SK-N-SH (cell line): ENCODE measurements at regions not wholly inside any gene's neighbourhood (a gene's known extent, or its start where the extent isn't known, plus 50 kb on each side); places are given as distances from the start of the nearest gene placed in this dataset.

Experiments used
- CTCF ChIA-PET: fragments of 300-600, 350-600 bp; formaldehyde crosslinking; extraction: SDS; loops from one replicate; lab custom pipeline; 2021; lab: Yijun Ruan, JAX
- POLR2A ChIA-PET: fragments of 350-600 bp; sonication (Branson Sonifier 250); formaldehyde crosslinking; extraction: SDS; loops from one replicate; lab custom pipeline; 2020; ENCODE audit warnings: antibody characterized with exemption, inconsistent platforms; lab: Yijun Ruan, JAX
- DNase-seq: peaks from one replicate; pipeline ENCODE4 v3.0.0; 2012
- H2AFZ ChIP-seq: fragments of 200-600 bp; sonication (generic); 2 replicates; pipeline ENCODE4 v1.8.1; 2016; ENCODE audit warnings: antibody characterized with exemption, mild to moderate bottlenecking, low read depth
- H3F3A ChIP-seq: fragments of 200-600 bp; sonication (generic); replicated peaks from 2 replicates; pipeline ENCODE3; 2016; ENCODE audit warnings: antibody characterized with exemption, mild to moderate bottlenecking; ENCODE audit not compliant: insufficient read depth
- H3K27ac ChIP-seq, 2 experiments: fragments of 200-500 bp in 1 of 2; fragments of 200-600 bp in 1 of 2; sonication (Bioruptor generic) in 1 of 2; sonication (generic), shearing (Covaris generic) in 1 of 2; 2 replicates each; pipeline versions ENCODE4 v1.5.1 to v1.6.1; 2014 to 2016; ENCODE audit warnings: low read depth in 2 of 2, inconsistent platforms in 1 of 2, low read length in 1 of 2, mild to moderate bottlenecking in 1 of 2, mixed read lengths in 1 of 2
- H3K27me3 ChIP-seq: fragments of 200-600 bp; sonication (generic), shearing (Covaris generic); 2 replicates; pipeline ENCODE4 v1.6.1; 2016; ENCODE audit warnings: mixed run types; ENCODE audit not compliant: insufficient read depth
- H3K36me3 ChIP-seq, 2 experiments: fragments of 200-500 bp in 1 of 2; fragments of 200-600 bp in 1 of 2; sonication (Bioruptor generic) in 1 of 2; sonication (generic) in 1 of 2; replicated peaks in 1 of 2; 2 replicates each; pipeline versions ENCODE3 to v1.5.1; 2014 to 2016; ENCODE audit warnings: low read length in 1 of 2, mild to moderate bottlenecking in 1 of 2; ENCODE audit not compliant: insufficient read depth in 2 of 2, control insufficient read depth in 1 of 2
- H3K4me1 ChIP-seq, 2 experiments: fragments of 200-500 bp in 1 of 2; fragments of 200-600 bp in 1 of 2; sonication (Bioruptor generic) in 1 of 2; sonication (generic), shearing (Covaris generic) in 1 of 2; 2 replicates each; pipeline versions ENCODE4 v1.5.1 to v1.6.1; 2014 to 2016; ENCODE audit warnings: low read depth in 1 of 2, low read length in 1 of 2, mixed run types in 1 of 2; ENCODE audit not compliant: insufficient read depth in 2 of 2, control insufficient read depth in 1 of 2
- H3K4me2 ChIP-seq: fragments of 200-600 bp; sonication (generic), shearing (Covaris generic); 2 replicates; pipeline ENCODE4 v1.6.1; 2017; ENCODE audit warnings: mixed run types
- H3K4me3 ChIP-seq, 2 experiments: fragments of 200-500 bp in 1 of 2; fragments of 200-600 bp in 1 of 2; sonication (Bioruptor generic) in 1 of 2; sonication (generic), shearing (Covaris generic) in 1 of 2; 2 replicates each; pipeline versions ENCODE4 v1.5.1 to v1.8.1; 2014 to 2016; ENCODE audit warnings: low read depth in 2 of 2, inconsistent platforms in 1 of 2, low read length in 1 of 2, mild to moderate bottlenecking in 1 of 2, mixed read lengths in 1 of 2, moderate library complexity in 1 of 2
- H3K79me2 ChIP-seq: fragments of 200-600 bp; sonication (generic); 2 replicates; pipeline ENCODE4 v1.8.1; 2017; ENCODE audit warnings: mild to moderate bottlenecking; ENCODE audit not compliant: insufficient read depth
- H3K9ac ChIP-seq: fragments of 200-600 bp; sonication (generic); 2 replicates; pipeline ENCODE4 v1.6.1; 2017; ENCODE audit warnings: mixed run types
- H3K9me2 ChIP-seq: fragments of 200-600 bp; sonication (generic); 2 replicates; pipeline ENCODE4 v1.6.1; 2017; ENCODE audit warnings: mixed run types
- H3K9me3 ChIP-seq: fragments of 200-600 bp; sonication (generic); 2 replicates; pipeline ENCODE4 v1.6.1; 2017; ENCODE audit warnings: mixed run types, mild to moderate bottlenecking, moderate library complexity
- H4K20me1 ChIP-seq: fragments of 200-600 bp; sonication (generic); 2 replicates; pipeline ENCODE4 v1.6.1; 2017; ENCODE audit warnings: mild to moderate bottlenecking, mixed run types; ENCODE audit not compliant: insufficient read depth
- FOSL2 ChIP-seq: IDR thresholded peaks from 2 replicates; pipeline ENCODE4 v1.4.0; 2012; ENCODE audit warnings: low read depth, mild to moderate bottlenecking, moderate library complexity, borderline replicate concordance
- FOXM1 ChIP-seq: IDR thresholded peaks from 2 replicates; pipeline ENCODE4 v1.4.0; 2012; ENCODE audit warnings: low read depth, mild to moderate bottlenecking
- GABPA ChIP-seq: IDR thresholded peaks from 2 replicates; pipeline ENCODE4 v1.4.0; 2012; ENCODE audit warnings: low read depth, mild to moderate bottlenecking
- JUND ChIP-seq: IDR thresholded peaks from 2 replicates; pipeline ENCODE4 v1.4.0; 2012
- MAX ChIP-seq: IDR thresholded peaks from 2 replicates; pipeline ENCODE4 v1.4.0; 2012; ENCODE audit warnings: low read depth
- NFIC ChIP-seq: IDR thresholded peaks from 2 replicates; pipeline ENCODE4 v1.4.0; 2012; ENCODE audit warnings: borderline replicate concordance
- RAD21 ChIP-seq: IDR thresholded peaks from 2 replicates; pipeline ENCODE4 v1.6.1; 2012; ENCODE audit warnings: mild to moderate bottlenecking, low read length
- RCOR1 ChIP-seq: fragments of 150-350 bp; IDR thresholded peaks from 2 replicates; pipeline ENCODE4 v1.6.1; 2017; ENCODE audit warnings: antibody characterized with exemption, low read length
- REST ChIP-seq: IDR thresholded peaks from 2 replicates; pipeline ENCODE4 v1.6.1; 2012; ENCODE audit warnings: mild to moderate bottlenecking, low read depth, low read length, moderate library complexity
- RFX5 ChIP-seq: IDR thresholded peaks from 2 replicates; pipeline ENCODE4 v1.6.1; 2012; ENCODE audit warnings: mild to moderate bottlenecking, improper control_type of control experiment, low read length
- SMC3 ChIP-seq: IDR thresholded peaks from 2 replicates; pipeline ENCODE4 v1.6.1; 2012; ENCODE audit warnings: low read depth, low read length, improper control_type of control experiment
- TCF12 ChIP-seq: IDR thresholded peaks from 2 replicates; pipeline ENCODE4 v1.4.0; 2012
- USF1 ChIP-seq: IDR thresholded peaks from 2 replicates; pipeline ENCODE4 v1.4.0; 2012; ENCODE audit warnings: low read depth, borderline replicate concordance
- WGBS: methylation state at CpG from one replicate; pipeline ENCODE4 v1.1.6; 2017; ENCODE audit warnings: low lambda C conversion rate; 5-methylcytosine and 5-hydroxymethylcytosine counted together
- TF ChIP-seq, protein P1 (sequence below): IDR thresholded peaks from 2 replicates; pipeline ENCODE4 v1.4.0; 2012; ENCODE audit warnings: low read depth, borderline replicate concordance

DNA sequence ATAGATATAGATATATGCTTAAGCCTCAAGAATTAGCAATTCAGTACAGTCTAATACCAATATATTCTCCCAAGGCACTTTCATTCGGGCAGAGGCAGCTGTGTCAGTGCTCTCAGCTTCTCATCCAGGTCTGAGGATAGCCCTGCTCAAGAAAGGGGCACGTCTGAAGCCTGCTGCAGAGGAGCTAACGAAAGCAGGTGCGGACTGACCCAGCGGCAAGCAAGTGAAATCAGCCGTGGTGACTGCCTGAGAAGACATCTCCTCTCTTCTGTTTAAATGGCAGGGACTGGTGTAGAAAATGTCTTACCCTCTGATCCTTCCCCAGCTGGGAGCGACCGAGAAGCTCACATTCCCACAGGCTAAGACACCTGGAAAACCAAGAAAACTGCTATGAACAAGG lies 468.6 kb downstream of the BRD1 start:
- ChIA-PET POLR2A (no interaction called here), CTCF (no interaction called here)
- Histone ChIP-seq H3K4me1 (no peaks in the 10 kb centered on the region), H3K4me2 (no peak overlapping the region), H3K9me3 (no peaks in the 10 kb centered on the region), H3K79me2 (no peaks in the 10 kb centered on the region), H3F3A (no peaks in the 10 kb centered on the region), H3K9me2 (no peaks in the 10 kb centered on the region), H2AFZ (no peak overlapping the region), H3K9ac (no peak overlapping the region), H3K27me3 (peaks cover 13% of the 10 kb centered on the region; the same call in 1 of the 2 replicates), H4K20me1 (no peaks in the 10 kb centered on the region), H3K36me3 (no peaks in the 10 kb centered on the region), H3K4me3 (no peak overlapping the region), H3K27ac (no peak overlapping the region)
- WGBS = 16% methylated on average over 8 of the region's 8 CpGs
- no peak for DNase-seq
- TF ChIP-seq RFX5 (no peak), TCF12 (no peak), GABPA (no peak), MAX (no peak), USF1 (no peak), FOSL2 (no peak), JUND (no peak), SMC3 (no peak), RCOR1 (no peak), REST (no peak), NFIC (no peak), RAD21 (no peak), FOXM1 (no peak)
- TF ChIP-seq, protein P1, sequence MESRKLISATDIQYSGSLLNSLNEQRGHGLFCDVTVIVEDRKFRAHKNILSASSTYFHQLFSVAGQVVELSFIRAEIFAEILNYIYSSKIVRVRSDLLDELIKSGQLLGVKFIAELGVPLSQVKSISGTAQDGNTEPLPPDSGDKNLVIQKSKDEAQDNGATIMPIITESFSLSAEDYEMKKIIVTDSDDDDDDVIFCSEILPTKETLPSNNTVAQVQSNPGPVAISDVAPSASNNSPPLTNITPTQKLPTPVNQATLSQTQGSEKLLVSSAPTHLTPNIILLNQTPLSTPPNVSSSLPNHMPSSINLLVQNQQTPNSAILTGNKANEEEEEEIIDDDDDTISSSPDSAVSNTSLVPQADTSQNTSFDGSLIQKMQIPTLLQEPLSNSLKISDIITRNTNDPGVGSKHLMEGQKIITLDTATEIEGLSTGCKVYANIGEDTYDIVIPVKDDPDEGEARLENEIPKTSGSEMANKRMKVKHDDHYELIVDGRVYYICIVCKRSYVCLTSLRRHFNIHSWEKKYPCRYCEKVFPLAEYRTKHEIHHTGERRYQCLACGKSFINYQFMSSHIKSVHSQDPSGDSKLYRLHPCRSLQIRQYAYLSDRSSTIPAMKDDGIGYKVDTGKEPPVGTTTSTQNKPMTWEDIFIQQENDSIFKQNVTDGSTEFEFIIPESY = no peak
